Neural progenitor cell (in vitro differentiated cells): ENCODE measurements at regions not wholly inside any gene's neighbourhood (a gene's known extent, or its start where the extent isn't known, plus 50 kb on each side); places are given as distances from the start of the nearest gene placed in this dataset.

Source experiments
- DNase-seq: peaks from one replicate; pipeline ENCODE4 v3.0.0-alpha.2; 2016; ENCODE audit warnings: low spot score
- H2AFZ ChIP-seq: fragments of 200-600 bp; sonication (generic); replicated peaks from 2 replicates; pipeline ENCODE4 v1.6.1; 2016; ENCODE audit warnings: antibody characterized with exemption
- H3F3A ChIP-seq: fragments of 200-600 bp; sonication (generic); 2 replicates; pipeline ENCODE4 v1.6.1; 2016; ENCODE audit warnings: antibody characterized with exemption, low read depth
- H3K27ac ChIP-seq: fragments of 200-600 bp; sonication (generic); 2 replicates; pipeline ENCODE4 v1.5.1; 2016; ENCODE audit warnings: mild to moderate bottlenecking
- H3K27me3 ChIP-seq: fragments of 200-600 bp; sonication (generic); 2 replicates; pipeline ENCODE4 v1.6.1; 2016; ENCODE audit warnings: mild to moderate bottlenecking, moderate library complexity
- H3K36me3 ChIP-seq: fragments of 200-600 bp; sonication (generic); 2 replicates; pipeline ENCODE4 v1.5.1; 2016
- H3K4me1 ChIP-seq: fragments of 200-600 bp; sonication (generic); 2 replicates; pipeline ENCODE4 v1.6.1; 2016; ENCODE audit warnings: mixed run types
- H3K4me2 ChIP-seq: fragments of 200-600 bp; sonication (generic); 2 replicates; pipeline ENCODE4 v1.6.1; 2016
- H3K4me3 ChIP-seq: fragments of 200-600 bp; sonication (generic); 2 replicates; pipeline ENCODE4 v1.5.1; 2016
- H3K79me2 ChIP-seq: fragments of 200-600 bp; sonication (generic); 2 replicates; pipeline ENCODE4 v1.6.1; 2016; ENCODE audit warnings: low read depth
- H3K9ac ChIP-seq: fragments of 200-600 bp; sonication (generic); 2 replicates; pipeline ENCODE4 v1.6.1; 2016
- H3K9me3 ChIP-seq: fragments of 200-600 bp; sonication (generic); 2 replicates; pipeline ENCODE4 v1.5.1; 2016; ENCODE audit warnings: low read depth
- H4K20me1 ChIP-seq: fragments of 200-600 bp; sonication (generic); 2 replicates; pipeline ENCODE4 v1.6.1; 2016; ENCODE audit warnings: low read depth
- H3K27ac Mint-ChIP-seq: 3 replicates; pipeline ENCODE4 v1.8.0; 2021; ENCODE audit warnings: mixed read lengths
- H3K27me3 Mint-ChIP-seq: 2 replicates; pipeline ENCODE4 v1.8.0; 2022; ENCODE audit warnings: low read depth, mild to moderate bottlenecking, inconsistent platforms, moderate library complexity, mixed read lengths; ENCODE audit not compliant: insufficient read depth
- H3K36me3 Mint-ChIP-seq: 3 replicates; pipeline ENCODE4 v1.8.0; 2021; ENCODE audit warnings: mixed read lengths
- H3K4me1 Mint-ChIP-seq: 3 replicates; pipeline ENCODE4 v1.8.0; 2021; ENCODE audit warnings: mixed read lengths
- H3K4me3 Mint-ChIP-seq: 3 replicates; pipeline ENCODE4 v1.8.0; 2021; ENCODE audit warnings: mild to moderate bottlenecking, moderate library complexity, mixed read lengths
- H3K9me3 Mint-ChIP-seq: 3 replicates; pipeline ENCODE4 v1.8.0; 2020; ENCODE audit warnings: mixed read lengths
- EZH2 ChIP-seq: fragments of 200-600 bp; sonication (generic); IDR thresholded peaks from 2 replicates; pipeline ENCODE4 v1.6.1; 2017; ENCODE audit warnings: antibody characterized with exemption, mild to moderate bottlenecking, moderate library complexity
- EZH2phosphoT487 ChIP-seq: fragments of 200-600 bp; sonication (generic); IDR thresholded peaks from 2 replicates; pipeline ENCODE4 v1.6.1; 2017; ENCODE audit warnings: antibody characterized with exemption
- TF ChIP-seq, protein P1 (sequence below): fragments of 200-600 bp; sonication (generic); IDR thresholded peaks from 2 replicates; pipeline ENCODE4 v1.5.1; 2017; ENCODE audit warnings: antibody characterized with exemption, mild to moderate bottlenecking

- no peak overlapping the region for H3K9ac ChIP-seq
- TF ChIP-seq, protein P1, sequence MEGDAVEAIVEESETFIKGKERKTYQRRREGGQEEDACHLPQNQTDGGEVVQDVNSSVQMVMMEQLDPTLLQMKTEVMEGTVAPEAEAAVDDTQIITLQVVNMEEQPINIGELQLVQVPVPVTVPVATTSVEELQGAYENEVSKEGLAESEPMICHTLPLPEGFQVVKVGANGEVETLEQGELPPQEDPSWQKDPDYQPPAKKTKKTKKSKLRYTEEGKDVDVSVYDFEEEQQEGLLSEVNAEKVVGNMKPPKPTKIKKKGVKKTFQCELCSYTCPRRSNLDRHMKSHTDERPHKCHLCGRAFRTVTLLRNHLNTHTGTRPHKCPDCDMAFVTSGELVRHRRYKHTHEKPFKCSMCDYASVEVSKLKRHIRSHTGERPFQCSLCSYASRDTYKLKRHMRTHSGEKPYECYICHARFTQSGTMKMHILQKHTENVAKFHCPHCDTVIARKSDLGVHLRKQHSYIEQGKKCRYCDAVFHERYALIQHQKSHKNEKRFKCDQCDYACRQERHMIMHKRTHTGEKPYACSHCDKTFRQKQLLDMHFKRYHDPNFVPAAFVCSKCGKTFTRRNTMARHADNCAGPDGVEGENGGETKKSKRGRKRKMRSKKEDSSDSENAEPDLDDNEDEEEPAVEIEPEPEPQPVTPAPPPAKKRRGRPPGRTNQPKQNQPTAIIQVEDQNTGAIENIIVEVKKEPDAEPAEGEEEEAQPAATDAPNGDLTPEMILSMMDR = no peak
- no peak for TF ChIP-seq EZH2
- TF ChIP-seq EZH2phosphoT487 = no peak
These were observed 91.9 kb upstream of the SALL4 start for GRCh38 chr20:51894201-51894600.

GRCh38 chr20:51893723-51894122, 91.4 kb upstream of the SALL4 start:
- Histone ChIP-seq H3K4me3 (no peak overlapping the region), H3K79me2 (no peaks in the 10 kb centered on the region), H3K4me2 (no peak overlapping the region), H3K9ac (no peak overlapping the region), H2AFZ (no peak overlapping the region), H3K27me3 (no peaks in the 10 kb centered on the region), H3K4me1 (peaks cover 49% of the 10 kb centered on the region), H3F3A (peaks cover 51% of the 10 kb centered on the region), H4K20me1 (no peaks in the 10 kb centered on the region), H3K9me3 (no peaks in the 10 kb centered on the region), H3K27ac (no peak overlapping the region), H3K36me3 (no peaks in the 10 kb centered on the region)
- no peak for TF ChIP-seq EZH2phosphoT487
- TF ChIP-seq, protein P1 = no peak
- no peak for TF ChIP-seq EZH2
- Mint-ChIP-seq H3K27ac (peak overlapping the region; percentile 6), H3K27me3 (peaks cover 3% of the 10 kb centered on the region), H3K4me1 (peaks cover 25% of the 10 kb centered on the region), H3K36me3 (no peaks in the 10 kb centered on the region), H3K9me3 (peaks cover 2% of the 10 kb centered on the region), H3K4me3 (no peak overlapping the region)
- no peak for DNase-seq

More at GRCh38 chr20:51894201-51894600, 91.9 kb upstream of the SALL4 start:
- Histone ChIP-seq H3K27me3 (no peaks in the 10 kb centered on the region), H3K36me3 (no peaks in the 10 kb centered on the region), H3K9me3 (no peaks in the 10 kb centered on the region), H3K79me2 (no peaks in the 10 kb centered on the region), H3K4me2 (peak overlapping the region; percentile 53), H3F3A (peaks cover 47% of the 10 kb centered on the region), H3K4me3 (no peak overlapping the region), H2AFZ (no peak overlapping the region), H3K4me1 (peaks cover 45% of the 10 kb centered on the region), H3K27ac (no peak overlapping the region), H4K20me1 (no peaks in the 10 kb centered on the region)
- H3K9me3 Mint-ChIP-seq = peaks cover 6% of the 10 kb centered on the region
- peaks cover 3% of the 10 kb centered on the region for H3K27me3 Mint-ChIP-seq
- no peak overlapping the region for H3K4me3 Mint-ChIP-seq
- H3K27ac Mint-ChIP-seq = peak overlapping the region; percentile 6
- H3K36me3 Mint-ChIP-seq = no peaks in the 10 kb centered on the region
- H3K4me1 Mint-ChIP-seq = peaks cover 23% of the 10 kb centered on the region
- no peak for DNase-seq

DNA sequence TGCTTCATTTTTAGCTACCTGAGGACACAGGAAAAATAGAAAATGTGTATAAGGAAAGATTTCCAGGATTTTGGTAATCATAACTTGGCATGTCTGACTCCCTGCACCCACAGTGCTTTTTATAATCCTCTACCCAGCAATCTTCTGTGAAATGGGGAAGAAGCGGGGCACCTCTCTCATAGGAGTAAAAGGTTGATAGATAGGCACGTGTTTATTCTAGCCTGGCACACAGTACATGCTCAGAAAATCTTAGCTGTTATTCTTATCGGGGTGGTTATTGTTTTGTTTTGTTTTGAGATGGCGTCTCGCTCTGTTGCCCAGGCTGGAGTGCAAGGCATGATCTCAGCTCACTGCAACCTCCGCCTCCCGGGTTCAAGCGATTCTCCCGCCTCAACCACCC, 87.7 kb upstream of the SALL4 start:
- Histone ChIP-seq H3K4me3 (no peak overlapping the region), H3K4me1 (peaks cover 64% of the 10 kb centered on the region), H2AFZ (peak overlapping the region; percentile 40), H3K27me3 (no peaks in the 10 kb centered on the region), H3K4me2 (peak overlapping the region; percentile 74), H3F3A (peaks cover 63% of the 10 kb centered on the region), H3K36me3 (no peaks in the 10 kb centered on the region), H3K9ac (no peak overlapping the region), H4K20me1 (no peaks in the 10 kb centered on the region), H3K27ac (peak overlapping the region; percentile 94), H3K9me3 (no peaks in the 10 kb centered on the region), H3K79me2 (no peaks in the 10 kb centered on the region)
- Mint-ChIP-seq H3K4me1 (peaks cover 39% of the 10 kb centered on the region), H3K27me3 (no peaks in the 10 kb centered on the region), H3K36me3 (no peaks in the 10 kb centered on the region), H3K9me3 (no peaks in the 10 kb centered on the region), H3K27ac (peak overlapping the region; percentile 57), H3K4me3 (no peak overlapping the region)
- TF ChIP-seq EZH2 = no peak
- TF ChIP-seq, protein P1 = no peak
- no peak for TF ChIP-seq EZH2phosphoT487
- DNase-seq = no peak
